ENCODE measurements at regions not wholly inside any gene's neighbourhood (a gene's known extent, or its start where the extent isn't known, plus 50 kb on each side); places are given as distances from the start of the nearest gene placed in this dataset.

- H3K27ac Mint-ChIP-seq = no peak overlapping the region
- TF ChIP-seq CTCF (IDR thresholded peaks at IDR 0.05) = no peak
- TF ChIP-seq EZH2phosphoT487 (IDR thresholded peaks at IDR 0.05) = no peak
- no peak for TF ChIP-seq EZH2 (IDR thresholded peaks at IDR 0.05)
Observed at GRCh38 chr9:31950756-31951155, 433.7 kb upstream of the ACO1 start.

GRCh38 chr9:31958572-31958971, 425.9 kb upstream of the ACO1 start:
- Mint-ChIP-seq H3K4me1 (no peaks in the 10 kb centered on the region), H3K4me3 (no peak overlapping the region)
- no peaks in the 10 kb centered on the region for H3K36me3 ChIP-seq

More at GRCh38 chr9:31950756-31951155, 433.7 kb upstream of the ACO1 start:
- Mint-ChIP-seq H3K4me3 (no peak overlapping the region), H3K9me3 (peaks cover 7% of the 10 kb centered on the region), H3K27me3 (ENCODE audit: insufficient read depth, low read depth) (no peaks in the 10 kb centered on the region), H3K36me3 (no peaks in the 10 kb centered on the region), H3K4me1 (no peaks in the 10 kb centered on the region)
- Histone ChIP-seq H3K27me3 (no peaks in the 10 kb centered on the region), H2AFZ (replicated peaks) (no peak overlapping the region), H3K4me3 (no peak overlapping the region), H3K79me2 (ENCODE audit: low read depth) (no peaks in the 10 kb centered on the region), H3K9me3 (ENCODE audit: low read depth) (no peaks in the 10 kb centered on the region), H3K27ac (no peak overlapping the region), H3F3A (ENCODE audit: low read depth) (no peaks in the 10 kb centered on the region), H3K4me2 (no peak overlapping the region), H3K9ac (no peak overlapping the region), H4K20me1 (ENCODE audit: low read depth) (no peaks in the 10 kb centered on the region), H3K36me3 (no peaks in the 10 kb centered on the region), H3K4me1 (no peaks in the 10 kb centered on the region)
- DNase-seq (ENCODE audit: low spot score) = no peak

GRCh38 chr9:31969552-31969951, 414.9 kb upstream of the ACO1 start:
- Mint-ChIP-seq H3K27ac (no peak overlapping the region), H3K4me3 (no peak overlapping the region), H3K4me1 (no peaks in the 10 kb centered on the region), H3K36me3 (no peaks in the 10 kb centered on the region), H3K27me3 (ENCODE audit: insufficient read depth, low read depth) (no peaks in the 10 kb centered on the region), H3K9me3 (no peaks in the 10 kb centered on the region)
- Histone ChIP-seq H3K9me3 (ENCODE audit: low read depth) (no peaks in the 10 kb centered on the region), H2AFZ (replicated peaks) (no peak overlapping the region), H3K9ac (no peak overlapping the region), H3K27ac (no peak overlapping the region), H3K79me2 (ENCODE audit: low read depth) (no peaks in the 10 kb centered on the region), H3F3A (ENCODE audit: low read depth) (no peaks in the 10 kb centered on the region), H3K4me2 (no peak overlapping the region), H3K27me3 (no peaks in the 10 kb centered on the region), H3K36me3 (no peaks in the 10 kb centered on the region), H4K20me1 (ENCODE audit: low read depth) (no peaks in the 10 kb centered on the region), H3K4me1 (no peaks in the 10 kb centered on the region), H3K4me3 (no peak overlapping the region)
- TF ChIP-seq EZH2phosphoT487 (IDR thresholded peaks at IDR 0.05) (no peak), EZH2 (IDR thresholded peaks at IDR 0.05) (no peak), CTCF (IDR thresholded peaks at IDR 0.05) (no peak)
- no peak for DNase-seq (ENCODE audit: low spot score)

More at GRCh38 chr9:31958572-31958971, 425.9 kb upstream of the ACO1 start:
- TF ChIP-seq CTCF (IDR thresholded peaks at IDR 0.05) = no peak
- Histone ChIP-seq H3F3A (ENCODE audit: low read depth) (no peaks in the 10 kb centered on the region), H3K27me3 (no peaks in the 10 kb centered on the region), H3K9me3 (ENCODE audit: low read depth) (no peaks in the 10 kb centered on the region), H3K4me2 (no peak overlapping the region), H3K27ac (no peak overlapping the region), H3K9ac (no peak overlapping the region), H4K20me1 (ENCODE audit: low read depth) (no peaks in the 10 kb centered on the region), H3K79me2 (ENCODE audit: low read depth) (no peaks in the 10 kb centered on the region), H3K4me3 (no peak overlapping the region), H2AFZ (replicated peaks) (no peak overlapping the region), H3K4me1 (no peaks in the 10 kb centered on the region)
- DNase-seq (ENCODE audit: low spot score) = no peak
- Mint-ChIP-seq H3K36me3 (no peaks in the 10 kb centered on the region), H3K27ac (no peak overlapping the region), H3K9me3 (peaks cover 10% of the 10 kb centered on the region), H3K27me3 (ENCODE audit: insufficient read depth, low read depth) (no peaks in the 10 kb centered on the region)

- Histone ChIP-seq H3F3A (ENCODE audit: low read depth) (no peaks in the 10 kb centered on the region), H3K9ac (no peak overlapping the region), H3K4me2 (no peak overlapping the region), H2AFZ (replicated peaks) (no peak overlapping the region), H3K4me3 (no peak overlapping the region), H4K20me1 (ENCODE audit: low read depth) (no peaks in the 10 kb centered on the region), H3K36me3 (no peaks in the 10 kb centered on the region), H3K27me3 (no peaks in the 10 kb centered on the region), H3K4me1 (no peaks in the 10 kb centered on the region), H3K27ac (no peak overlapping the region), H3K79me2 (ENCODE audit: low read depth) (no peaks in the 10 kb centered on the region), H3K9me3 (ENCODE audit: low read depth) (no peaks in the 10 kb centered on the region)
- Mint-ChIP-seq H3K27me3 (ENCODE audit: insufficient read depth, low read depth) (no peaks in the 10 kb centered on the region), H3K9me3 (peaks cover 17% of the 10 kb centered on the region), H3K36me3 (no peaks in the 10 kb centered on the region), H3K4me3 (no peak overlapping the region), H3K27ac (no peak overlapping the region), H3K4me1 (no peaks in the 10 kb centered on the region)
- TF ChIP-seq CTCF (IDR thresholded peaks at IDR 0.05) = no peak
- TF ChIP-seq EZH2phosphoT487 (IDR thresholded peaks at IDR 0.05) = no peak
- no peak for TF ChIP-seq EZH2 (IDR thresholded peaks at IDR 0.05)
- DNase-seq (ENCODE audit: low spot score) = no peak
Observed at GRCh38 chr9:31983895-31984294, 400.5 kb upstream of the ACO1 start.

Data from neural progenitor cell (in vitro differentiated cells).